Naive B cell (primary cell): ENCODE measurements at regions not wholly inside any gene's neighbourhood (a gene's known extent, or its start where the extent isn't known, plus 50 kb on each side); places are given as distances from the start of the nearest gene placed in this dataset.

Experiments used
- ATAC-seq, 2 donors: fragments of 150-1000 bp; cut with Tn5 transposase; 2 replicates each; pipeline ENCODE4 v1.10.0; 2021; ENCODE audit warnings: low read depth in 2 of 2, mild to moderate bottlenecking in 2 of 2, moderate library complexity in 2 of 2
- DNase-seq: peaks from one replicate; pipeline ENCODE4 v3.0.0; 2022
- H3K27ac Mint-ChIP-seq, 6 donors: one replicate each; pipeline ENCODE4 v1.8.0; 2020 to 2022; ENCODE audit warnings: mild to moderate bottlenecking in 6 of 6, mixed read lengths in 6 of 6, moderate library complexity in 5 of 6, inconsistent platforms in 2 of 6
- H3K27me3 Mint-ChIP-seq, 3 donors: one replicate each; pipeline ENCODE4 v1.8.0; 2021 to 2022; ENCODE audit warnings: mixed read lengths in 3 of 3, mild to moderate bottlenecking in 1 of 3
- H3K36me3 Mint-ChIP-seq, 2 donors: one replicate each; pipeline ENCODE4 v1.8.0; 2020 to 2022; ENCODE audit warnings: mixed read lengths in 2 of 2, inconsistent platforms in 1 of 2, mild to moderate bottlenecking in 1 of 2
- H3K4me1 Mint-ChIP-seq, 3 donors: one replicate each; pipeline ENCODE4 v1.8.0; 2020 to 2022; ENCODE audit warnings: mixed read lengths in 3 of 3, inconsistent platforms in 1 of 3, mild to moderate bottlenecking in 1 of 3, moderate library complexity in 1 of 3
- H3K4me3 Mint-ChIP-seq, 8 donors: one replicate each; pipeline ENCODE4 v1.8.0; 2020 to 2022; ENCODE audit warnings: mild to moderate bottlenecking in 8 of 8, mixed read lengths in 8 of 8, moderate library complexity in 8 of 8, inconsistent platforms in 2 of 8
- H3K9me3 Mint-ChIP-seq, 7 donors: one replicate each; pipeline ENCODE4 v1.8.0; 2020 to 2022; ENCODE audit warnings: mixed read lengths in 7 of 7, mild to moderate bottlenecking in 5 of 7, inconsistent platforms in 2 of 7, moderate library complexity in 1 of 7

GRCh38 chr5:117859176-117859575, 1129.2 kb downstream of the DTWD2 start:
- H3K4me3 Mint-ChIP-seq = no peak overlapping the region
- H3K27me3 Mint-ChIP-seq = no peaks in the 10 kb centered on the region
- H3K36me3 Mint-ChIP-seq = no peaks in the 10 kb centered on the region
- DNase-seq (no peak), ATAC-seq (no peak)
- H3K9me3 Mint-ChIP-seq = peaks cover 0 to 6% (median 3%) of the 10 kb centered on the region in 7 donors
- H3K27ac Mint-ChIP-seq = no peak overlapping the region
- no peaks in the 10 kb centered on the region for H3K4me1 Mint-ChIP-seq

GRCh38 chr5:117856713-117857112, 1131.6 kb downstream of the DTWD2 start:
- H3K27me3 Mint-ChIP-seq = no peaks in the 10 kb centered on the region
- H3K36me3 Mint-ChIP-seq = no peaks in the 10 kb centered on the region
- ATAC-seq = no peak
- no peak for DNase-seq
- no peak overlapping the region for H3K27ac Mint-ChIP-seq
- no peak overlapping the region for H3K4me3 Mint-ChIP-seq
- peaks cover 0 to 6% (median 3%) of the 10 kb centered on the region in 7 donors for H3K9me3 Mint-ChIP-seq
- H3K4me1 Mint-ChIP-seq = no peaks in the 10 kb centered on the region

GRCh38 chr5:117837786-117838185, 1150.6 kb downstream of the DTWD2 start:
- Mint-ChIP-seq H3K4me1 (no peaks in the 10 kb centered on the region), H3K9me3 (peaks cover 0 to 9% (median 3%) of the 10 kb centered on the region in 7 donors), H3K36me3 (no peaks in the 10 kb centered on the region), H3K4me3 (no peak overlapping the region), H3K27me3 (no peaks in the 10 kb centered on the region), H3K27ac (no peak overlapping the region)
- DNase-seq = no peak
- no peak for ATAC-seq

GRCh38 chr5:117833691-117834090, 1154.7 kb downstream of the DTWD2 start:
- no peaks in the 10 kb centered on the region for H3K4me1 Mint-ChIP-seq
- no peak for ATAC-seq

GRCh38 chr5:117829646-117830045, 1158.7 kb downstream of the DTWD2 start:
- Mint-ChIP-seq H3K36me3 (no peaks in the 10 kb centered on the region), H3K9me3 (peaks cover 7 to 16% (median 8%) of the 10 kb centered on the region in 7 donors), H3K4me3 (no peak overlapping the region), H3K4me1 (no peaks in the 10 kb centered on the region), H3K27ac (no peak overlapping the region), H3K27me3 (no peaks in the 10 kb centered on the region)
- DNase-seq (no peak), ATAC-seq (no peak)

More at GRCh38 chr5:117833691-117834090, 1154.7 kb downstream of the DTWD2 start:
- DNase-seq = no peak
- H3K4me3 Mint-ChIP-seq = no peak overlapping the region
- no peaks in the 10 kb centered on the region for H3K36me3 Mint-ChIP-seq
- H3K9me3 Mint-ChIP-seq = peaks cover 0 to 14% (median 4%) of the 10 kb centered on the region in 7 donors
- H3K27ac Mint-ChIP-seq = no peak overlapping the region
- no peaks in the 10 kb centered on the region for H3K27me3 Mint-ChIP-seq

GRCh38 chr5:117813850-117814249, 1174.5 kb downstream of the DTWD2 start:
- no peak overlapping the region for H3K4me3 Mint-ChIP-seq
- peaks cover 2 to 9% (median 4%) of the 10 kb centered on the region in 7 donors for H3K9me3 Mint-ChIP-seq
- H3K27me3 Mint-ChIP-seq = no peaks in the 10 kb centered on the region
- H3K36me3 Mint-ChIP-seq = no peaks in the 10 kb centered on the region
- ATAC-seq (no peak), DNase-seq (no peak)
- no peak overlapping the region for H3K27ac Mint-ChIP-seq
- no peaks in the 10 kb centered on the region for H3K4me1 Mint-ChIP-seq

- no peak overlapping the region for H3K4me3 Mint-ChIP-seq
- no peaks in the 10 kb centered on the region for H3K27me3 Mint-ChIP-seq
- DNase-seq (no peak), ATAC-seq (no peak)
- H3K27ac Mint-ChIP-seq = peak overlapping the region in 1 of 6 donors; percentile 22
- H3K36me3 Mint-ChIP-seq = no peaks in the 10 kb centered on the region
- peaks cover 0 to 9% (median 4%) of the 10 kb centered on the region in 7 donors for H3K9me3 Mint-ChIP-seq
- no peaks in the 10 kb centered on the region for H3K4me1 Mint-ChIP-seq
Measured at GRCh38 chr5:117812861-117813260, 1175.5 kb downstream of the DTWD2 start.

- Mint-ChIP-seq H3K4me1 (no peaks in the 10 kb centered on the region), H3K36me3 (no peaks in the 10 kb centered on the region), H3K27me3 (no peaks in the 10 kb centered on the region), H3K4me3 (no peak overlapping the region), H3K9me3 (peaks cover 0 to 6% (median 4%) of the 10 kb centered on the region in 7 donors), H3K27ac (no peak overlapping the region)
- DNase-seq = no peak
- ATAC-seq = no peak
Measured at GRCh38 chr5:117809251-117809650, 1179.1 kb downstream of the DTWD2 start.

- no peak overlapping the region for H3K4me3 Mint-ChIP-seq
- H3K27me3 Mint-ChIP-seq = no peaks in the 10 kb centered on the region
- no peaks in the 10 kb centered on the region for H3K36me3 Mint-ChIP-seq
- H3K9me3 Mint-ChIP-seq = peaks cover 4 to 12% (median 8%) of the 10 kb centered on the region in 7 donors
- H3K27ac Mint-ChIP-seq = no peak overlapping the region
- DNase-seq (no peak), ATAC-seq (no peak)
- H3K4me1 Mint-ChIP-seq = no peaks in the 10 kb centered on the region
Measured at GRCh38 chr5:117805058-117805457, 1183.3 kb downstream of the DTWD2 start.

GRCh38 chr5:117803533-117803932, 1184.8 kb downstream of the DTWD2 start:
- Mint-ChIP-seq H3K36me3 (no peaks in the 10 kb centered on the region), H3K9me3 (peaks cover 4 to 12% (median 10%) of the 10 kb centered on the region in 7 donors), H3K27ac (no peak overlapping the region), H3K27me3 (no peaks in the 10 kb centered on the region), H3K4me1 (no peaks in the 10 kb centered on the region), H3K4me3 (no peak overlapping the region)
- ATAC-seq (no peak), DNase-seq (no peak)

- DNase-seq (no peak), ATAC-seq (no peak)
- Mint-ChIP-seq H3K9me3 (peaks cover 4 to 12% (median 8%) of the 10 kb centered on the region in 7 donors), H3K4me1 (no peaks in the 10 kb centered on the region), H3K36me3 (no peaks in the 10 kb centered on the region), H3K4me3 (no peak overlapping the region), H3K27ac (no peak overlapping the region), H3K27me3 (no peaks in the 10 kb centered on the region)
Measured at GRCh38 chr5:117801583-117801982, 1186.8 kb downstream of the DTWD2 start.

GRCh38 chr5:117800261-117800660, 1188.1 kb downstream of the DTWD2 start:
- Mint-ChIP-seq H3K27ac (no peak overlapping the region), H3K4me1 (no peaks in the 10 kb centered on the region), H3K9me3 (peaks cover 4 to 12% (median 7%) of the 10 kb centered on the region in 7 donors), H3K36me3 (no peaks in the 10 kb centered on the region), H3K4me3 (no peak overlapping the region), H3K27me3 (no peaks in the 10 kb centered on the region)
- DNase-seq (no peak), ATAC-seq (no peak)

GRCh38 chr5:117794847-117795246, 1193.5 kb downstream of the DTWD2 start:
- Mint-ChIP-seq H3K27me3 (no peaks in the 10 kb centered on the region), H3K36me3 (no peaks in the 10 kb centered on the region), H3K27ac (no peak overlapping the region), H3K4me1 (no peaks in the 10 kb centered on the region), H3K9me3 (peaks cover 0 to 3% (median 0%) of the 10 kb centered on the region in 7 donors), H3K4me3 (no peak overlapping the region)
- ATAC-seq = no peak
- DNase-seq = no peak

- DNase-seq = no peak
- Mint-ChIP-seq H3K4me1 (no peaks in the 10 kb centered on the region), H3K4me3 (no peak overlapping the region), H3K9me3 (peaks cover 0 to 2% (median 0%) of the 10 kb centered on the region in 7 donors), H3K36me3 (no peaks in the 10 kb centered on the region), H3K27ac (no peak overlapping the region), H3K27me3 (no peaks in the 10 kb centered on the region)
- ATAC-seq = no peak
Measured at GRCh38 chr5:117793963-117794362, 1194.4 kb downstream of the DTWD2 start.

GRCh38 chr5:117792476-117792875, 1195.9 kb downstream of the DTWD2 start:
- no peak for DNase-seq
- no peaks in the 10 kb centered on the region for H3K27me3 Mint-ChIP-seq
- no peak overlapping the region for H3K4me3 Mint-ChIP-seq
- H3K9me3 Mint-ChIP-seq = peaks cover 0 to 2% (median 0%) of the 10 kb centered on the region in 7 donors
- H3K4me1 Mint-ChIP-seq = no peaks in the 10 kb centered on the region
- no peaks in the 10 kb centered on the region for H3K36me3 Mint-ChIP-seq
- no peak for ATAC-seq
- H3K27ac Mint-ChIP-seq = no peak overlapping the region
